LoVo (cell line): ENCODE measurements at regions not wholly inside any gene's neighbourhood (a gene's known extent, or its start where the extent isn't known, plus 50 kb on each side); places are given as distances from the start of the nearest gene placed in this dataset.

Experiments used
- DNase-seq: peaks from one replicate; pipeline ENCODE4 v3.0.0-alpha.2; 2016; ENCODE audit warnings: low spot score

DNA sequence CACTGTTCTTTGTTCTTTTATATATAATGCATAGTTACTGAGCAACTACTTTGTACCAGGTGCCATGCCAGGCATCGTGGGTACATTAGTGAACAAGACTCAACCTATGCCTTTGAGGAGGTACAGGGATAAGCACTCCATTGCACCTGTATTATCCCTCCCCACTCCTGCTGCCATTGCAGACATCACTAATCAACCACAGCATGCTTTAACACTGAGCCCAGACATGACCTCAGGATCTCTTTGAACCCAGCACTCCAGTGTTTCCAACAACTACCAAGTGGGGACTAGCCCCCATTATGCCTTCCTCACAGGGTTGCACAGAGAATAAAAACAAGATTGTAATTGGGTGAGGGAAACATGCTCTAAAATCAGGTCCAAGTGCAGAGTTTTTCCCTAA lies 60.5 kb upstream of the COL13A1 start:
- DNase-seq, result no peak

DNA sequence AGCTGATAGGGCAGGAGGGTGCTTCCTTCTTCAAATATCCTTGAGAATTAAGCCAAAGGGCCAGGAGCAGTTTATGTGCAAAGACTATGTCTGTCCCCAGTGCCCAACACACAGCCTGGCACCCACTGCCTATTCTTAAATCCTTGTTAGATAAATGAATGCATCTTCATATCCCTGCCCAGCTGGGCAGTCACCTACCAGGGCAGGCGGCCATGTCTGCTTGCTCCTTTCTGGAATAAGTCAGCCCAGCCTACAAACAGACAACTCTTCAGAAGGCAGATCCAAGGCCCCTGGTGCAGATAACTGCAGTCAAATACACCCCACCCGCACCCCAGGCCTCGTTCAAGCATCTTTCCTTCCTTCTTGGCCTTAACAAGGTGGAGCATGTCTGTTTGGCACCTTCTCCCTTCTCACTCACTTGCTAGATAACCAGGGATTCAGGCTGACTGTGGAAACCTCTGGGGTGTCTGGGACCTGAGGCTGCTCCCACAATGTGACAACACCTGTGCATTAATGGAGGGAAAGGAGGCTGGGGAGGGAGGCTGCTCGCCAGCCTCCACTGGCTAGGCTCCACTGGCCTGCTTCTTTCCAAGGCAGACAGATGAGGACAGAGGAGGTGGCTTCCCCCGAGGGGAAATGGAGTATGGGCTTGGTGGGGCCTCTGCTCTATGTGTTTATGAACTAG lies 59.9 kb upstream of the COL13A1 start:
- DNase-seq, result no peak

DNA sequence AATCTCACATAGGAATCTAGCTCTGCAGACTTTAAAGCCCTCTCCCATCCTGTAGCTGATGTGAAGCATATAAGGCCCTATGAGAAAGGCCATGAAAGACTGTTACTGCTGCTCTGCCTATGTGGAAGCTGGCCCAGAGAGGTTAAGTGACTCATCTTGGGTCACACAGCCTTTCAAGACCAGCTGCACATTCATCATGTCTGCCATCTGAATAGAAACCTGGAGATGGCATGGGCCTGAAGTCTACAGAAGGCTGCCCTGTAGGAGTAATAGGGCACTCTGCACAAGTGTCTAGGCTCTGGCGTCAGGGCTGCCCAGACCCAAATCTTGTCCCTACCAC lies 59.4 kb upstream of the COL13A1 start:
- DNase-seq, result no peak

DNA sequence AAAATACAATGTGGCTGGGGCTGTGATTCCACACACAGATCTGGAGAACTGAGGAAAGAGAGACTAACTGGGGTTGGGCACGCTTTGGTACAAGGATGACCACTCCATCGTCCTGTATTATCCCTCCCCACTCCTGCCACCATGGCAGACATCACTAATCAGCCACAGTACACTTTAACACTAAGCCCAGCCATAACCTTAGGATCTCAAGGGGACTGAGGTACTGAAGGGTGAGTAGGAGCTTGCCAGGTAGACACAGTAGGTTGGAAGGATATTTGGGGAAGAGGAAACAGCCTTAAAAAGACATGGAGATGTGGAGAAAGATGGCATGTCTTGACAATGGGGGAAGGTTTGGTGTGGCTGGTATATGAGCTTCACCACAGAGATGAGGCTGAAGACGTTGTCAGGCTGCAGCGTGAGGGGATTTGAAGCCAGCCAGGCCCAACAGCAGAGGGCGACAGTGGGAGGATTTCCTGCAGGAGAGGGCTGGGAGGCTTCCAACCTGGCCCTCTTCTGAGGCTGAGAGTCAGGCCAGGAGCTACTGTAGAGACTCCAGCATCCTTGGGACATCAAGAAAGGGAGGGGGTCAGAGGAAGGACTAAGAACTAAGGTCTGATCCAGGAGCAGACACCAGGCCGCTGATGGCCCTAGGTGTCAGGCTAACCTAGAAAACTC lies 58.6 kb upstream of the COL13A1 start:
- DNase-seq, result no peak

DNA sequence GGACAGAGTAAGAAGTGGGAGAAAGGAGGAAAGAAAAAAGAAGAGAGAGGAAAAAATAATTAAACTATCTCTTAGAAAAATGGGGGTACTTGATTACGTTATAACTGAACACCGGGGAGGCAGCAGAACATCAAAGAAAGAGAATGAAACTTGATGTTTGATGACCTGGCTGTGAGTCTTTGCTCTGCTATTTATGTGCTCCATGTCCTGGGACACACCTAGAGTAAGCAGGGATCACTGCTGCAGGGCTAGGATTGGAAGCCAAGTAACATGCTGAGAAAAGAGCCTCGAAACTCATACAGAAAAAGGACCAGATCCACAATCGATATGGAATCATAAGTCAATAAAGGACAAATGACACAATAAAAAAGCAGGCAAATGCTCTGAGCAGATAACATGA lies 56.7 kb upstream of the COL13A1 start:
- DNase-seq, result no peak

DNA sequence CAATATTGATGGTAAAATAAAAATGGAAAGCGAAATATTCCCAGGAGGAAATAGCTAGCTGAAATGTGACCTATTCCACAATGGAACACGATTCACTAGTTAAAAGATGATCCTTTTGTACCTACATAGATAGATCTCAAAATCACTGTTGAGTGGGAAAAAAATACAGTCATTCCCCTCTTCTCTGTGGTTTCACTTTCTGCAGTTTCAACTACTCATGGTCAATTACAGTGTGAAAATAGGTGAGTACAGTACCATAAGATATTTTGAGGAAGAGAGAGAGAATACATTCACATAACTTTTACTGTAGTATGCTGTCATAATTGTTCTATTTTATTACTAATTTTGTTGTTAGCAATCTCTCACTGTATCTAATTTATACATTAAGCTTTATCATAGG lies 56.0 kb upstream of the COL13A1 start:
- no peak for DNase-seq

GRCh38 chr10:69747179-69747578 lies 54.5 kb upstream of the COL13A1 start:
- no peak for DNase-seq

DNA sequence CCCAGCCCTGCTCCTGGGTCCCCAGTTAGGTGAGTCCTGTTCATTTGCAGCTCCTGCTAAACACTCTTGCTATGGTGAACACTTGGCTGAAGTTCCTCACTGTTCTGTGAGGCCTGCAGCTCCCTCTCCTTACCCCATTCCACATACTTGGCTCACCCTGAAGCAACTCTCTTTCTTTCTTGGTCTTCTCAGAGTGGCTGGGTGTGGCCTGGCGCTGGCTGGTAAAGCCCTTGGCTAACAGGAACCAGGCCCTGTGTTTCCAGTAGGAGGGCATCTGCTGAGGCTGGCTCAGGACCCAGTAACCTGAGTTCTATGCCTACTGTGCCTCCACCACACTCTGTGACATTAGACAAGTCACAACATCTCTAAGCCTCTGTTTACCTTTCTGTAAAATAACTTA lies 53.1 kb upstream of the COL13A1 start:
- DNase-seq, result no peak

DNA sequence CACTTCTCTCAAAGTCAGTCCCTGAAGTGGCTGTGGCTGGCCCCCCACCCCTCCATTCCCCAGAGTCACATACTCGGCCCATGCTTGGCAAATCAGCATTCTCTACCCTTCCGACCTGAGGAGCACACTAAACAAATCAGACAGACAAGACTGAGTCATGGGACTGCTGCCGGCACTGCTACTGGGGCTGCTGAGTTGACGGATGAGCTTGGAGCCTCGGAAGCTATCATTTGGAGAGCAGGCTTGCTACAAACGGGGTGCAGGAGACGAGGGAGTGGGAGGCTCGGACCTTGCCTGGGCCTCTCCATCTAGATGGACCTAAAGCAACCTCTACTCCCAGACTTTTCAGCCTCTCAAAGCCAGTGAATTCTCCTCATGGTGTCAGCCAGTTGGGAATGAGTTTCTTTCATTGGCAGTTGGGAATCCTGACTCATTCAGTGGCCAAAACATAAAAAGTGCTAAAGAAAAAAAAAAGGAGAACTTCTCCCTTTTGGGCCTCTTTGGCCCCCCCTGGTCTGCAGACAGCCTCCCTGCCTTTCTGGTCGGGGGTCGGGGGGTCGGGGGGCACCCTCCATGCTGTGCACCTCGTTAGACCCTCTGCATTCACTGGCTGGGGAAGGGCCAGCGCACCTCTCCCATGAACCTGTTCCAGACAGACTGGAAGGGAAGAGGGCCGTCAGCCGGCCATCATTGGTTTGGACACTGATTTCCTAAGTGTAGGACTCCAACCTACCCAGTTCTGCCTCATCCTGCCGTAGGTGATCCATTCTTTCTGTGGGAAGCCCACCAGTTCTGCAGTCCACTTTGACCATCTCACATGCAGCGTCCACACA lies 52.3 kb upstream of the COL13A1 start:
- DNase-seq, result no peak

DNA sequence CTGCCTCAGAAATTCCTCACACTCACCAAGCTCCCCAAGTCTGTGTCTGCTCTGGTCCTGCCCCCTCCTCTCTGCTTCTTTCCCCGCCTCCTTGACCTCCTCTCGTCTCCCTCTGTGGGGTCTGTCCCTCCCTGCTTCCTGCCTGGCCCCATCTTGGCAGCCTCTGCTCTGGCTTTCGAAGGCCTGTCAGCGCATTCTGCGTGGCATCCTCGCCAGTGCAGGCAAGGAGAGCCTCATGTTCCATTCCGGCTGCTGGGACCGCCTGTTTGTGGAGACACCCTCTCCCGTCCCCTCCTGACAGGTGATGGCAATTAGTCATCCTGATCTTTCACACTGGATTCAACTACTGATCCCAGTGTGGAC lies 51.7 kb upstream of the COL13A1 start:
- no peak for DNase-seq

GRCh38 chr10:69750725-69751124 lies 51.0 kb upstream of the COL13A1 start:
- no peak for DNase-seq

DNA sequence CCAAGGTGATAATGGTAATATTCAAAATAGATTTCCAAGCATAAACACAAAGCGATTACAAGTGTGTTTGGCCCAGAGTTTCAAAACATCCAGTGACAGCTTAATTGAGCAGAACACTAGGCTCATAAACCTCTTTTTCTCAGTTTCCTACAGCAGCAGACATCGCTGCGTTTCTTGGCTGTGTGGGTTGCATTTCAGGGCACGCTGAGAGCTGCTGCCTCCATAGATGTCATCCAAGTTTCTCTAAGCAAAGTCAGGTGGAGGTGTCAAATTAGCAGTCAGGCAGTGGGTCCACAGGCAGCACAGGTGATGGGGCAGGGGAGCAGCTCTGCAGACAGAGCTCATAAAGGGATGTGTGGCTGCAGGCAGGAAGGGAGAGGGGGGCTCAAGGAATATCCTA lies 50.5 kb upstream of the COL13A1 start:
- DNase-seq, result no peak
